ENCODE measurements at regions not wholly inside any gene's neighbourhood (a gene's known extent, or its start where the extent isn't known, plus 50 kb on each side); places are given as distances from the start of the nearest gene placed in this dataset.

GRCh38 chr18:47754311-47755101, 176.0 kb downstream of the SMAD2 start:
- Histone ChIP-seq H3K9me3 (ENCODE audit: low read length) (no peaks in the 10 kb centered on the region), H3K4me1 (ENCODE audit: insufficient read depth, low read length, poor library complexity, severe bottlenecking) (no peaks in the 10 kb centered on the region), H3K4me3 (ENCODE audit: low read depth, low read length, poor library complexity, severe bottlenecking) (no peak overlapping the region), H3K36me3 (ENCODE audit: insufficient read depth, low read length) (no peaks in the 10 kb centered on the region), H3K9me2 (ENCODE audit: insufficient read depth, low read length) (no peaks in the 10 kb centered on the region), H2AFZ (ENCODE audit: low read length) (no peak overlapping the region), H4K20me1 (ENCODE audit: insufficient read depth, low read length) (no peaks in the 10 kb centered on the region), H3K4me2 (ENCODE audit: low read length) (no peak overlapping the region), H3K27ac (ENCODE audit: low read depth, low read length, poor library complexity, severe bottlenecking) (no peak overlapping the region), H3K79me2 (ENCODE audit: insufficient read depth, low read depth, low read length) (no peaks in the 10 kb centered on the region)
- BruUV-seq (replicated peaks), result no TSS peak
- ChIA-PET POLR2A (interaction anchor here (0.6 kb wide), 1 partner anchor 75 kb away, joined by 3 read pairs; no protein-coding TSS in a partner anchor), CTCF (ENCODE audit: unreplicated experiment) (interaction anchor here (1.0 kb wide), 1 partner anchor 64 kb away, joined by 3 read pairs; no protein-coding TSS in a partner anchor)
- intact Hi-C loops (cut with micrococcal nuclease; ENCODE audit: unreplicated experiment), result loop anchor here (1.0 to 10.0 kb wide), 2 partner anchors 360 to 539 kb away; no protein-coding TSS in a partner anchor
- no peak for TF ChIP-seq EZH2phosphoT487 (IDR thresholded peaks at IDR 0.05; ENCODE audit: borderline replicate concordance, low read depth, low read length)
- TF ChIP-seq, protein P1, sequence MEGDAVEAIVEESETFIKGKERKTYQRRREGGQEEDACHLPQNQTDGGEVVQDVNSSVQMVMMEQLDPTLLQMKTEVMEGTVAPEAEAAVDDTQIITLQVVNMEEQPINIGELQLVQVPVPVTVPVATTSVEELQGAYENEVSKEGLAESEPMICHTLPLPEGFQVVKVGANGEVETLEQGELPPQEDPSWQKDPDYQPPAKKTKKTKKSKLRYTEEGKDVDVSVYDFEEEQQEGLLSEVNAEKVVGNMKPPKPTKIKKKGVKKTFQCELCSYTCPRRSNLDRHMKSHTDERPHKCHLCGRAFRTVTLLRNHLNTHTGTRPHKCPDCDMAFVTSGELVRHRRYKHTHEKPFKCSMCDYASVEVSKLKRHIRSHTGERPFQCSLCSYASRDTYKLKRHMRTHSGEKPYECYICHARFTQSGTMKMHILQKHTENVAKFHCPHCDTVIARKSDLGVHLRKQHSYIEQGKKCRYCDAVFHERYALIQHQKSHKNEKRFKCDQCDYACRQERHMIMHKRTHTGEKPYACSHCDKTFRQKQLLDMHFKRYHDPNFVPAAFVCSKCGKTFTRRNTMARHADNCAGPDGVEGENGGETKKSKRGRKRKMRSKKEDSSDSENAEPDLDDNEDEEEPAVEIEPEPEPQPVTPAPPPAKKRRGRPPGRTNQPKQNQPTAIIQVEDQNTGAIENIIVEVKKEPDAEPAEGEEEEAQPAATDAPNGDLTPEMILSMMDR (conservative IDR thresholded peaks at IDR 0.05; ENCODE audit: low read length), result peak; percentile 77
- DNase-seq (ENCODE audit: low spot score), result peak; percentile 20

DNA sequence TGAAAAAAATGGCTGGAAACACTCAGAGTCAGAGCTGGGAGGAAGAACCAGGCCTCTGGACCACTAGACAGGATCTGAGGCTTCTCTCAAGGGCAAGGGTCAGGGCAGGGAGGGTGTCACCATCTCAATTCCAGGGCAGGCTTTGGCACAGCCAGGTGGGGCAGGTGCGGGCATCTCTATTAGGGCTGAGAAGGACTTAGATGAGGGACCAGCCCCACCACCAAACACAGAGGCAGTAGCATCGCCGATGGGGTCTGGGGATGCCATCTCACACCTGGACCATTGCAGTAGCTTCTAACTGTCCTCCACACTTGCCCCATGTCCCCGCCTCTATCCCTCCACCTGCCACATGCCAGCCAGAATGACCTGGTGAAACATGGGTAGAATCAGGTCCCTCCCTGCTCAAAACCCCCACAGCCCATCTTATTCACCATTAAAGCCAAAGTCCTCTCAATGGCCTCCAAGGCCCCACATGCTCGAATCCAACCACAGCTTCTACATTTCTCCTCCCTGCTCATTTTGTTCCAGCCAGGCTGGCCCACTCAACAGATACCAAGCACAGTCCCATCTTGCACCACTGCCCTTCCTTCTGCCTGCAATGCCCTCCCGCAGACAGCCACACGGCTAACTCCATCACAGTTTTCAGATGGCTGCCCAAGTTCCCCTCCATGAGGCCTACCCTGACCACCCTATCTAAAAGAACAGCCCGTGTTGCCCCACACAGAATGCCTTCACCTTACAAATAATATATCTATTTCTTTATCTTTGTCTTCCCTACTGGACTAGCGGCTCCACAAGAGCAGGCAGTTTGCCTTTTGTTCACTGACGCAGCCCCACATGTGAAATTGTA, 177.4 kb downstream of the SMAD2 start:
- Histone ChIP-seq H3K9me3 (ENCODE audit: low read length) (no peaks in the 10 kb centered on the region; the same call in 1 of the 2 replicates), H3K4me2 (ENCODE audit: low read length) (no peak overlapping the region), H3K79me2 (ENCODE audit: insufficient read depth, low read depth, low read length) (no peaks in the 10 kb centered on the region), H3K9me2 (ENCODE audit: insufficient read depth, low read length) (no peaks in the 10 kb centered on the region), H3K4me1 (ENCODE audit: insufficient read depth, low read length, poor library complexity, severe bottlenecking) (no peaks in the 10 kb centered on the region), H3K36me3 (ENCODE audit: insufficient read depth, low read length) (no peaks in the 10 kb centered on the region), H2AFZ (ENCODE audit: low read length) (no peak overlapping the region), H3K4me3 (ENCODE audit: low read depth, low read length, poor library complexity, severe bottlenecking) (no peak overlapping the region), H3K27ac (ENCODE audit: low read depth, low read length, poor library complexity, severe bottlenecking) (no peak overlapping the region), H4K20me1 (ENCODE audit: insufficient read depth, low read length) (no peaks in the 10 kb centered on the region)
- ChIA-PET CTCF (ENCODE audit: unreplicated experiment) (interaction anchor here (0.6 kb wide), 1 partner anchor 418 kb away, joined by 3 read pairs; no protein-coding TSS in a partner anchor), POLR2A (no interaction called here)
- no TSS peak for BruUV-seq (replicated peaks)
- intact Hi-C loops (cut with micrococcal nuclease; ENCODE audit: unreplicated experiment), result loop anchor here (10.0 kb wide), 1 partner anchor 358 kb away; no protein-coding TSS in a partner anchor
- no peak for TF ChIP-seq EZH2phosphoT487 (IDR thresholded peaks at IDR 0.05; ENCODE audit: borderline replicate concordance, low read depth, low read length)
- TF ChIP-seq, protein P1 (conservative IDR thresholded peaks at IDR 0.05; ENCODE audit: low read length), result no peak
- DNase-seq (ENCODE audit: low spot score), result no peak
